ENCODE measurements at regions not wholly inside any gene's neighbourhood (a gene's known extent, or its start where the extent isn't known, plus 50 kb on each side); places are given as distances from the start of the nearest gene placed in this dataset.

DNA sequence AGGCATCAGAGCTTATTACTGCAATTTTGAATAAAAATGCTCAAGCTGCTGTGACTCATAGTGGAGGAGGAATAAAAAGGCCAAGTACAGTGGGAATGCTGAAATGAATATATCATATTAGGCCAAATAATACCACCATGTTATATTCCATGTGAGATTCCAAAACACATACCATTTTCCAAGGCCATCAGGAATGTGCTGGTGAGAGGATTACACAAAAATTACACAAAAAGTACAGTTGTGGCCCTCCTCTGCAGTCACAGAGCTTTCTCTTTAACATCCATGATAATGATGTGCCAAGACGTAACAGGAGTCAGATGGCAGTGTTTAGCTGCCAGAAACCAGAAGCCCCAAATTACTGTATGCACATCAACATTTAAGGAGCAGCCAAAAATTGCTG, 153.5 kb downstream of the PCDH18 start:
- TF ChIP-seq, protein P1, sequence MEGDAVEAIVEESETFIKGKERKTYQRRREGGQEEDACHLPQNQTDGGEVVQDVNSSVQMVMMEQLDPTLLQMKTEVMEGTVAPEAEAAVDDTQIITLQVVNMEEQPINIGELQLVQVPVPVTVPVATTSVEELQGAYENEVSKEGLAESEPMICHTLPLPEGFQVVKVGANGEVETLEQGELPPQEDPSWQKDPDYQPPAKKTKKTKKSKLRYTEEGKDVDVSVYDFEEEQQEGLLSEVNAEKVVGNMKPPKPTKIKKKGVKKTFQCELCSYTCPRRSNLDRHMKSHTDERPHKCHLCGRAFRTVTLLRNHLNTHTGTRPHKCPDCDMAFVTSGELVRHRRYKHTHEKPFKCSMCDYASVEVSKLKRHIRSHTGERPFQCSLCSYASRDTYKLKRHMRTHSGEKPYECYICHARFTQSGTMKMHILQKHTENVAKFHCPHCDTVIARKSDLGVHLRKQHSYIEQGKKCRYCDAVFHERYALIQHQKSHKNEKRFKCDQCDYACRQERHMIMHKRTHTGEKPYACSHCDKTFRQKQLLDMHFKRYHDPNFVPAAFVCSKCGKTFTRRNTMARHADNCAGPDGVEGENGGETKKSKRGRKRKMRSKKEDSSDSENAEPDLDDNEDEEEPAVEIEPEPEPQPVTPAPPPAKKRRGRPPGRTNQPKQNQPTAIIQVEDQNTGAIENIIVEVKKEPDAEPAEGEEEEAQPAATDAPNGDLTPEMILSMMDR (conservative IDR thresholded peaks at IDR 0.05; ENCODE audit: low read depth, low read length), result no peak
- no peak for TF ChIP-seq EZH2 (IDR thresholded peaks at IDR 0.05; ENCODE audit: borderline replicate concordance, low read depth, low read length, poor library complexity, severe bottlenecking)

All from A673 (cell line).